WTC11 (cell line): ENCODE measurements at regions not wholly inside any gene's neighbourhood (a gene's known extent, or its start where the extent isn't known, plus 50 kb on each side); places are given as distances from the start of the nearest gene placed in this dataset.

ENCODE experiments used
- ATAC-seq: fragments of 200-7000 bp; cut with Tn5 transposase; 2 replicates; pipeline ENCODE4 v1.10.0; 2021; ENCODE audit warnings: mild to moderate bottlenecking, moderate library complexity
- CTCF ChIA-PET: fragments of 300-600 bp; sonication (Branson Sonifier 250); formaldehyde crosslinking; loops from one replicate; lab custom pipeline; 2021; ENCODE audit warnings: antibody characterized with exemption; lab: Charles Lee
- POLR2A ChIA-PET: fragments of 350-600 bp; sonication (Branson Sonifier 250); formaldehyde crosslinking; loops from one replicate; lab custom pipeline; 2021; ENCODE audit warnings: antibody characterized with exemption; lab: Charles Lee
- DNase-seq: peaks from one replicate; pipeline ENCODE4 v3.0.0; 2021; ENCODE audit warnings: low spot score
- H3K27ac Mint-ChIP-seq: 2 replicates; pipeline ENCODE4 v1.8.0; 2021; ENCODE audit warnings: mixed read lengths
- H3K27me3 Mint-ChIP-seq: 2 replicates; pipeline ENCODE4 v1.8.0; 2021; ENCODE audit warnings: low read depth, mild to moderate bottlenecking, moderate library complexity, mixed read lengths
- H3K36me3 Mint-ChIP-seq: 2 replicates; pipeline ENCODE4 v1.8.0; 2021; ENCODE audit warnings: mixed read lengths
- H3K4me1 Mint-ChIP-seq: 2 replicates; pipeline ENCODE4 v1.8.0; 2022; ENCODE audit warnings: mixed read lengths
- H3K4me3 Mint-ChIP-seq: 2 replicates; pipeline ENCODE4 v1.8.0; 2021; ENCODE audit warnings: mild to moderate bottlenecking, moderate library complexity, mixed read lengths
- H3K9me3 Mint-ChIP-seq: 2 replicates; pipeline ENCODE4 v1.8.0; 2021; ENCODE audit warnings: mixed read lengths
- ARID4B ChIP-seq: sonication (generic); formaldehyde crosslinking; IDR thresholded peaks from 2 replicates; pipeline ENCODE4 v1.8.0; 2023; ENCODE audit warnings: missing genetic modification reagents, mild to moderate bottlenecking, borderline replicate concordance
- CREB1 ChIP-seq: sonication (generic); formaldehyde crosslinking; IDR thresholded peaks from 2 replicates; pipeline ENCODE4 v1.8.0; 2023; ENCODE audit warnings: mild to moderate bottlenecking, missing genetic modification reagents
- CREM ChIP-seq: sonication (generic); formaldehyde crosslinking; IDR thresholded peaks from 2 replicates; pipeline ENCODE4 v1.8.1; 2022; ENCODE audit warnings: mild to moderate bottlenecking, missing genetic modification reagents, moderate library complexity
- HMGXB4 ChIP-seq: sonication (generic); formaldehyde crosslinking; IDR thresholded peaks from 2 replicates; pipeline ENCODE4 v1.8.1; 2023; ENCODE audit warnings: mild to moderate bottlenecking, moderate library complexity, missing genetic modification reagents
- PREB ChIP-seq: sonication (generic); formaldehyde crosslinking; IDR thresholded peaks from 2 replicates; pipeline ENCODE4 v1.8.1; 2022; ENCODE audit warnings: mild to moderate bottlenecking, missing genetic modification reagents, moderate library complexity, borderline replicate concordance
- USF2 ChIP-seq: sonication (generic); formaldehyde crosslinking; IDR thresholded peaks from 2 replicates; pipeline ENCODE4 v1.8.1; 2023; ENCODE audit warnings: mild to moderate bottlenecking, missing genetic modification reagents, moderate library complexity
- ZBTB21 ChIP-seq: sonication (generic); formaldehyde crosslinking; IDR thresholded peaks from 2 replicates; pipeline ENCODE4 v1.8.1; 2023; ENCODE audit warnings: mild to moderate bottlenecking, missing genetic modification reagents, borderline replicate concordance
- ZNF138 ChIP-seq: sonication (generic); formaldehyde crosslinking; conservative IDR thresholded peaks from 2 replicates; pipeline ENCODE4 v1.8.1; 2022; ENCODE audit warnings: mild to moderate bottlenecking, moderate library complexity, missing genetic modification reagents
- ZNF219 ChIP-seq: sonication (generic); formaldehyde crosslinking; IDR thresholded peaks from 2 replicates; pipeline ENCODE4 v1.8.0; 2023; ENCODE audit warnings: missing genetic modification reagents, mild to moderate bottlenecking, borderline replicate concordance
- ZNF317 ChIP-seq: sonication (generic); formaldehyde crosslinking; IDR thresholded peaks from 2 replicates; pipeline ENCODE4 v1.8.1; 2023; ENCODE audit warnings: low read depth, mild to moderate bottlenecking, moderate library complexity, missing genetic modification reagents, borderline replicate concordance
- ZNF671 ChIP-seq: fragments of 250-450 bp; sonication (Bioruptor Pico); IDR thresholded peaks from 2 replicates; pipeline ENCODE4 v1.8.0; 2021; ENCODE audit warnings: mild to moderate bottlenecking
- TF ChIP-seq, protein P1 (sequence below): fragments of 250-450 bp; sonication (Bioruptor Pico); IDR thresholded peaks from 2 replicates; pipeline ENCODE4 v1.8.0; 2021; ENCODE audit warnings: mild to moderate bottlenecking
- TF ChIP-seq, protein P2 (sequence below): sonication (generic); formaldehyde crosslinking; IDR thresholded peaks from 2 replicates; pipeline ENCODE4 v1.8.1; 2023; ENCODE audit warnings: mild to moderate bottlenecking, missing genetic modification reagents, moderate library complexity
- TF ChIP-seq, protein P3 (sequence below): sonication (generic); formaldehyde crosslinking; IDR thresholded peaks from 2 replicates; pipeline ENCODE4 v1.8.0; 2022; ENCODE audit warnings: mild to moderate bottlenecking, missing genetic modification reagents
- TF ChIP-seq, protein P4 (sequence below): sonication (generic); formaldehyde crosslinking; IDR thresholded peaks from 2 replicates; pipeline ENCODE4 v1.8.0; 2023; ENCODE audit warnings: missing genetic modification reagents

GRCh38 chr7:80565554-80565953, 53.7 kb upstream of the GNAT3 start (continued):
- TF ChIP-seq HMGXB4 (no peak), ZBTB21 (no peak), ZNF671 (CRISPR knock-in tag) (no peak), ARID4B (CRISPR knock-in tag) (no peak), PREB (CRISPR knock-in tag) (no peak)
- TF ChIP-seq, protein P1, sequence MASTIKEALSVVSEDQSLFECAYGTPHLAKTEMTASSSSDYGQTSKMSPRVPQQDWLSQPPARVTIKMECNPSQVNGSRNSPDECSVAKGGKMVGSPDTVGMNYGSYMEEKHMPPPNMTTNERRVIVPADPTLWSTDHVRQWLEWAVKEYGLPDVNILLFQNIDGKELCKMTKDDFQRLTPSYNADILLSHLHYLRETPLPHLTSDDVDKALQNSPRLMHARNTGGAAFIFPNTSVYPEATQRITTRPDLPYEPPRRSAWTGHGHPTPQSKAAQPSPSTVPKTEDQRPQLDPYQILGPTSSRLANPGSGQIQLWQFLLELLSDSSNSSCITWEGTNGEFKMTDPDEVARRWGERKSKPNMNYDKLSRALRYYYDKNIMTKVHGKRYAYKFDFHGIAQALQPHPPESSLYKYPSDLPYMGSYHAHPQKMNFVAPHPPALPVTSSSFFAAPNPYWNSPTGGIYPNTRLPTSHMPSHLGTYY: no peak
- TF ChIP-seq, all 79 proteins: peak for 0

GRCh38 chr7:80581486-80582260, 56.8 kb upstream of the CD36 start:
- Mint-ChIP-seq H3K27ac (no peak overlapping the region), H3K36me3 (peaks cover 8% of the 10 kb centered on the region), H3K4me1 (peaks cover 3% of the 10 kb centered on the region; the same call in 1 of the 2 replicates), H3K9me3 (peaks cover 16% of the 10 kb centered on the region), H3K4me3 (no peak overlapping the region), H3K27me3 (no peaks in the 10 kb centered on the region)
- ATAC-seq: no peak
- DNase-seq: no peak
- ChIA-PET CTCF (no interaction called here), POLR2A (no interaction called here)
- TF ChIP-seq CREM (no peak), ZNF219 (no peak)
- TF ChIP-seq, all 79 proteins: peak for 0

- H3K9me3 Mint-ChIP-seq: peaks cover 7% of the 10 kb centered on the region; the same call in 1 of the 2 replicates
- TF ChIP-seq, protein P2, sequence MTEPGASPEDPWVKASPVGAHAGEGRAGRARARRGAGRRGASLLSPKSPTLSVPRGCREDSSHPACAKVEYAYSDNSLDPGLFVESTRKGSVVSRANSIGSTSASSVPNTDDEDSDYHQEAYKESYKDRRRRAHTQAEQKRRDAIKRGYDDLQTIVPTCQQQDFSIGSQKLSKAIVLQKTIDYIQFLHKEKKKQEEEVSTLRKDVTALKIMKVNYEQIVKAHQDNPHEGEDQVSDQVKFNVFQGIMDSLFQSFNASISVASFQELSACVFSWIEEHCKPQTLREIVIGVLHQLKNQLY (CRISPR knock-in tag): no peak
- TF ChIP-seq, protein P3, sequence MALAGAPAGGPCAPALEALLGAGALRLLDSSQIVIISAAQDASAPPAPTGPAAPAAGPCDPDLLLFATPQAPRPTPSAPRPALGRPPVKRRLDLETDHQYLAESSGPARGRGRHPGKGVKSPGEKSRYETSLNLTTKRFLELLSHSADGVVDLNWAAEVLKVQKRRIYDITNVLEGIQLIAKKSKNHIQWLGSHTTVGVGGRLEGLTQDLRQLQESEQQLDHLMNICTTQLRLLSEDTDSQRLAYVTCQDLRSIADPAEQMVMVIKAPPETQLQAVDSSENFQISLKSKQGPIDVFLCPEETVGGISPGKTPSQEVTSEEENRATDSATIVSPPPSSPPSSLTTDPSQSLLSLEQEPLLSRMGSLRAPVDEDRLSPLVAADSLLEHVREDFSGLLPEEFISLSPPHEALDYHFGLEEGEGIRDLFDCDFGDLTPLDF (CRISPR knock-in tag): no peak
- TF ChIP-seq HMGXB4: no peak
- TF ChIP-seq, protein P4, sequence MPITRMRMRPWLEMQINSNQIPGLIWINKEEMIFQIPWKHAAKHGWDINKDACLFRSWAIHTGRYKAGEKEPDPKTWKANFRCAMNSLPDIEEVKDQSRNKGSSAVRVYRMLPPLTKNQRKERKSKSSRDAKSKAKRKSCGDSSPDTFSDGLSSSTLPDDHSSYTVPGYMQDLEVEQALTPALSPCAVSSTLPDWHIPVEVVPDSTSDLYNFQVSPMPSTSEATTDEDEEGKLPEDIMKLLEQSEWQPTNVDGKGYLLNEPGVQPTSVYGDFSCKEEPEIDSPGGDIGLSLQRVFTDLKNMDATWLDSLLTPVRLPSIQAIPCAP (CRISPR knock-in tag): no peak
- no peak for TF ChIP-seq CREB1 (CRISPR knock-in tag)
- TF ChIP-seq USF2 (CRISPR knock-in tag): no peak
- no peak for TF ChIP-seq PREB (CRISPR knock-in tag)
- no peak for TF ChIP-seq ZNF138 (CRISPR knock-in tag)
- TF ChIP-seq ZNF317 (CRISPR knock-in tag): no peak
Measured at GRCh38 chr7:80583901-80584300, 54.5 kb upstream of the CD36 start.

More at GRCh38 chr7:80583901-80584300, 54.5 kb upstream of the CD36 start:
- no peak overlapping the region for H3K27ac Mint-ChIP-seq
- ChIA-PET CTCF (no interaction called here), POLR2A (no interaction called here)
- H3K4me1 Mint-ChIP-seq: peaks cover 3% of the 10 kb centered on the region; the same call in 1 of the 2 replicates
- H3K4me3 Mint-ChIP-seq: no peak overlapping the region
- ATAC-seq: no peak
- no peaks in the 10 kb centered on the region for H3K27me3 Mint-ChIP-seq
- H3K36me3 Mint-ChIP-seq: no peaks in the 10 kb centered on the region
- no peak for DNase-seq
